PFSK-1 (cell line): ENCODE measurements at regions not wholly inside any gene's neighbourhood (a gene's known extent, or its start where the extent isn't known, plus 50 kb on each side); places are given as distances from the start of the nearest gene placed in this dataset.

ENCODE experiments used
- FOXP2 ChIP-seq: optimal IDR thresholded peaks from 2 replicates; pipeline ENCODE3; 2011; ENCODE audit warnings: borderline replicate concordance, control low read depth, inconsistent platforms; ENCODE audit not compliant: insufficient read depth; ENCODE audit errors: extremely low read length, extremely low read depth
- POLR2AphosphoS5 ChIP-seq: IDR thresholded peaks from 2 replicates; pipeline ENCODE4 v1.6.1; 2012; ENCODE audit warnings: low read depth, mild to moderate bottlenecking, control low read depth, low read length, moderate library complexity
- REST ChIP-seq, 2 experiments: IDR thresholded peaks; 2 replicates each; pipeline versions ENCODE4 v1.6.1 to v1.8.0; 2011 to 2012; ENCODE audit warnings: low read depth in 2 of 2, low read length in 2 of 2, control low read depth in 1 of 2, inconsistent platforms in 1 of 2, mild to moderate bottlenecking in 1 of 2, moderate library complexity in 1 of 2; ENCODE audit not compliant: insufficient read depth in 1 of 2
- SIN3A ChIP-seq: IDR thresholded peaks from 2 replicates; pipeline ENCODE4 v1.6.1; 2012; ENCODE audit warnings: mild to moderate bottlenecking, low read length, moderate library complexity, borderline replicate concordance; ENCODE audit not compliant: insufficient read depth
- TAF1 ChIP-seq: IDR thresholded peaks from 2 replicates; pipeline ENCODE4 v1.6.1; 2012; ENCODE audit warnings: low read length, control low read depth, borderline replicate concordance; ENCODE audit not compliant: insufficient read depth

GRCh38 chr10:83937161-83937560 lies 202.1 kb upstream of the GHITM start:
- no peak for TF ChIP-seq POLR2AphosphoS5
- TF ChIP-seq FOXP2, result no peak
- no peak for TF ChIP-seq TAF1
- no peak for TF ChIP-seq SIN3A
- no peak for TF ChIP-seq REST (IDR thresholded peaks at IDR 0.05; ENCODE audit: insufficient read depth in 1 of 2, low read depth in 2 of 2, low read length in 2 of 2)

- TF ChIP-seq REST (IDR thresholded peaks at IDR 0.05; ENCODE audit: insufficient read depth in 1 of 2, low read depth in 2 of 2, low read length in 2 of 2), result no peak
- TF ChIP-seq POLR2AphosphoS5, result no peak
- TF ChIP-seq TAF1, result no peak
- no peak for TF ChIP-seq SIN3A
- TF ChIP-seq FOXP2, result no peak
Observed at GRCh38 chr10:83937826-83938225, 201.5 kb upstream of the GHITM start.

GRCh38 chr10:83941189-83941588 lies 198.1 kb upstream of the GHITM start:
- no peak for TF ChIP-seq TAF1
- TF ChIP-seq SIN3A, result no peak
- no peak for TF ChIP-seq REST (IDR thresholded peaks at IDR 0.05; ENCODE audit: insufficient read depth in 1 of 2, low read depth in 2 of 2, low read length in 2 of 2)
- TF ChIP-seq FOXP2, result no peak
- TF ChIP-seq POLR2AphosphoS5, result no peak

GRCh38 chr10:83942410-83942809 lies 196.9 kb upstream of the GHITM start:
- TF ChIP-seq TAF1 (no peak), POLR2AphosphoS5 (no peak), REST (IDR thresholded peaks at IDR 0.05; ENCODE audit: insufficient read depth in 1 of 2, low read depth in 2 of 2, low read length in 2 of 2) (no peak), FOXP2 (no peak), SIN3A (no peak)

GRCh38 chr10:83943049-83943448 lies 196.3 kb upstream of the GHITM start:
- no peak for TF ChIP-seq TAF1
- TF ChIP-seq POLR2AphosphoS5, result no peak
- TF ChIP-seq FOXP2, result no peak
- TF ChIP-seq REST (IDR thresholded peaks at IDR 0.05; ENCODE audit: insufficient read depth in 1 of 2, low read depth in 2 of 2, low read length in 2 of 2), result no peak
- TF ChIP-seq SIN3A, result no peak
